ENCODE measurements at regions not wholly inside any gene's neighbourhood (a gene's known extent, or its start where the extent isn't known, plus 50 kb on each side); places are given as distances from the start of the nearest gene placed in this dataset.

DNA sequence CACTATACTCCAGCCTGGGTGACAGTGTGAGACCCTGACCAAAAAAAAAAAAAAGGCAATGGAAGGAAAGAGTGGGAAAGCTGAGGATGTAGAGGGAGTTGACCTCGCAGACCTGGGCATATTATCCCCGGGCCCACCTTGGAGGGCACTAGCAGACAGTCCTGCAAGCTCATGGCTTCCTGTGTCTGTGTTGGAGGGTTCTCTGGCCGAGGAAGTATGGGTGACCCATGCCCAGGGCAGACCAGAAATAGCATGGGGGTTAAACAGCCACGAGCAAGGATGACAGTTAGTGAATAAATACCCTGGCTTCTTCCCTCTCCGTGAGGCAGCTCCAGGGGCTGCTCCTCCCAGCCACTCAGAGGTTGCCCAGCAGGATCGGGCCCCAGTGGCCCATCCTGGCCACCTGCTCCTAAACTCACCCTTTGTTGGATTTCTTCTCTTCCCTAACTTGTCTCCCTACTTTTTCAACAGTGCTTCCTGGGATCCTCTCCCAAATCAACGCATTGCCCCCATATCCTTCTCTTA is 485.8 kb downstream of the ZNF536 start:
- TF ChIP-seq, protein P1, sequence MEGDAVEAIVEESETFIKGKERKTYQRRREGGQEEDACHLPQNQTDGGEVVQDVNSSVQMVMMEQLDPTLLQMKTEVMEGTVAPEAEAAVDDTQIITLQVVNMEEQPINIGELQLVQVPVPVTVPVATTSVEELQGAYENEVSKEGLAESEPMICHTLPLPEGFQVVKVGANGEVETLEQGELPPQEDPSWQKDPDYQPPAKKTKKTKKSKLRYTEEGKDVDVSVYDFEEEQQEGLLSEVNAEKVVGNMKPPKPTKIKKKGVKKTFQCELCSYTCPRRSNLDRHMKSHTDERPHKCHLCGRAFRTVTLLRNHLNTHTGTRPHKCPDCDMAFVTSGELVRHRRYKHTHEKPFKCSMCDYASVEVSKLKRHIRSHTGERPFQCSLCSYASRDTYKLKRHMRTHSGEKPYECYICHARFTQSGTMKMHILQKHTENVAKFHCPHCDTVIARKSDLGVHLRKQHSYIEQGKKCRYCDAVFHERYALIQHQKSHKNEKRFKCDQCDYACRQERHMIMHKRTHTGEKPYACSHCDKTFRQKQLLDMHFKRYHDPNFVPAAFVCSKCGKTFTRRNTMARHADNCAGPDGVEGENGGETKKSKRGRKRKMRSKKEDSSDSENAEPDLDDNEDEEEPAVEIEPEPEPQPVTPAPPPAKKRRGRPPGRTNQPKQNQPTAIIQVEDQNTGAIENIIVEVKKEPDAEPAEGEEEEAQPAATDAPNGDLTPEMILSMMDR (IDR thresholded peaks at IDR 0.05; ENCODE audit: insufficient read depth, low read length, poor library complexity, severe bottlenecking), result no peak
- Histone ChIP-seq H3K4me3 (ENCODE audit: low read depth, low read length) (no peak overlapping the region), H3K27me3 (ENCODE audit: control insufficient read depth, insufficient read depth, low read length) (no peaks in the 10 kb centered on the region)

DNA sequence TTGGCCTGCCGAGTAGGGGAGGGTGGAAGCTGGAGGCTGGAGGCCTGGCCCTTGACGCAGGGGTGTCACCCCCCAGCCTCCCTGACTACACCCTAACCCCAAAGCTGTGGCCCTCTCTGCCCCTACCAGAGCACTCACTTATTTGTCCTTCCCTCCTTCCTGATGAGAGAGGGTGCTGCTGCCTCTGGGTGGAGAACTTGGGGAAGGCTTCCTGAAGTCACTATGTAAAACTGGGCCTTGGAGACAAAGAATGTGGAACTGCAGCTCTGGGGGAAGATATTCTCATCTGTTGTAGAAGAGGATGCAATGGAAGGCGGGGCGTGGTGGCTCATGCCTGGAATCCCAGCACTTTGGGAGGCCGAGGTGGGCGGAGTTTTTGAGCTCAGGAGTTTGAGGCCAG is 485.2 kb downstream of the ZNF536 start:
- TF ChIP-seq, protein P1 (IDR thresholded peaks at IDR 0.05; ENCODE audit: insufficient read depth, low read length, poor library complexity, severe bottlenecking), result no peak
- no peak for DNase-seq (ENCODE audit: low read depth)
- Histone ChIP-seq H3K4me3 (ENCODE audit: low read depth, low read length) (no peak overlapping the region), H3K36me3 (ENCODE audit: control insufficient read depth, insufficient read depth, low read length) (no peaks in the 10 kb centered on the region), H3K27me3 (ENCODE audit: control insufficient read depth, insufficient read depth, low read length) (no peaks in the 10 kb centered on the region)

More for the DNA sequence above, 485.8 kb downstream of the ZNF536 start:
- no peaks in the 10 kb centered on the region for H3K36me3 ChIP-seq (ENCODE audit: control insufficient read depth, insufficient read depth, low read length)
- no peak for DNase-seq (ENCODE audit: low read depth)

DNA sequence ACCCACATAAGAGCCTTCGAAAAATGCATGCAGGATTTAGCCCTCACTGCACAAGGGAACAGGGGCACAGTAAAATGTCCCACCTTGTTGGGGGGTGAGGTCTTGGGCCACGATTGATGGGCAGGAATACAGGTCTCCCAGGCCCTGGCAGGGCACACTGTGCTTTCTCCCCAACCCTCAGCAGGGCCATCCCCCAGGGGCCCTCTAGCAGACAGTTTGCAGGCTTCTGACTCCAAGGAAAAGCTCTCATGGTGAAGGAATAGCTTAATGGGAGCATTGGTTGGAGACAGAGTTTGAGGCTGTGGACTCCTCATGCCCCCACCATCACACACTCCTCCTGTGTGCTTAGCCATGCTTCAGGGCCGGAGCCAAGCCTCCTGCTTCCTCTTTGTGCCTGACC is 484.6 kb downstream of the ZNF536 start:
- no peaks in the 10 kb centered on the region for H3K36me3 ChIP-seq (ENCODE audit: control insufficient read depth, insufficient read depth, low read length)
- TF ChIP-seq, protein P1 (IDR thresholded peaks at IDR 0.05; ENCODE audit: insufficient read depth, low read length, poor library complexity, severe bottlenecking), result no peak
- DNase-seq (ENCODE audit: low read depth), result no peak
- no peaks in the 10 kb centered on the region for H3K27me3 ChIP-seq (ENCODE audit: control insufficient read depth, insufficient read depth, low read length)
- no peak overlapping the region for H3K4me3 ChIP-seq (ENCODE audit: low read depth, low read length)

DNA sequence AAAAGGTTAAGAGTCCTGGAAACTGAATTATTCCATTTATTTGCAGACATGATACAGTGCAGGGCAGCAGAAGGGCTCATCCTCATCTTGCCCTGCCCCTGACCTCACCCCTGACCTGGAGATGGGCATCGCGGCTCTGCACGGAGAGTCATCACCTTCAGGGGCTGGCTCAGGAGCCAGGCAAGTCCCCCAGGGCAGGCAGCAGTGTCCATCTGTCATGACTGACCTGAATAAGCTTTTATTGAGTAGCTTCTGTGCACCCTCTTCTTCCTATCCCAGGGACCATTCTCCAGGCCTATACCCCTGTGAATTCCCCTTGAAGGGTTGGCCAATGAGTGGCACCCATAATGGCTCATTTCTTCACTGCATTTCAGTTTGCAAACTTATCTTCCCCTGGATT is 484.2 kb downstream of the ZNF536 start:
- TF ChIP-seq, protein P1 (IDR thresholded peaks at IDR 0.05; ENCODE audit: insufficient read depth, low read length, poor library complexity, severe bottlenecking), result no peak
- DNase-seq (ENCODE audit: low read depth), result no peak
- Histone ChIP-seq H3K27me3 (ENCODE audit: control insufficient read depth, insufficient read depth, low read length) (no peaks in the 10 kb centered on the region), H3K36me3 (ENCODE audit: control insufficient read depth, insufficient read depth, low read length) (no peaks in the 10 kb centered on the region), H3K4me3 (ENCODE audit: low read depth, low read length) (no peak overlapping the region)

DNA sequence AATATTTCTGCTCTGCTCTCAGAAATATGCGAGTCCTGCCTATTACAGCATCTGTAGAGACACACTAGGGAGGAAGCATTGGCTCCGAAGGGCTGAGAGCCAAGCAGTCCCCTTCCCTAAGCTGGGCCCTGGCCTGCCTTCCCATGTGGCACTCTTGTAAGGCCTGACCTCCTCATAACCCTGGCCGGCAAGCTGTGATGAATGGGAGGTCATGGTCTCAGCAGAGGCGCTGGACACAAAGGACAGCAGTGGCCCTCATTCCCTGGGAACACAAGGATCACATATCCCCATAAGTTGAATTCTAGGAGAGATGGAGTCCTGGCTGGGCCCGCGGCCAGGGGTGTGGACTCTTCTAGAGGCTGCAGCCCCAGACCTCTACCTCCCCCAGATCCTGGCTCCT is 483.3 kb downstream of the ZNF536 start:
- TF ChIP-seq, protein P1 (IDR thresholded peaks at IDR 0.05; ENCODE audit: insufficient read depth, low read length, poor library complexity, severe bottlenecking), result no peak
- Histone ChIP-seq H3K36me3 (ENCODE audit: control insufficient read depth, insufficient read depth, low read length) (no peaks in the 10 kb centered on the region), H3K4me3 (ENCODE audit: low read depth, low read length) (no peak overlapping the region), H3K27me3 (ENCODE audit: control insufficient read depth, insufficient read depth, low read length) (no peaks in the 10 kb centered on the region)
- DNase-seq (ENCODE audit: low read depth), result no peak

DNA sequence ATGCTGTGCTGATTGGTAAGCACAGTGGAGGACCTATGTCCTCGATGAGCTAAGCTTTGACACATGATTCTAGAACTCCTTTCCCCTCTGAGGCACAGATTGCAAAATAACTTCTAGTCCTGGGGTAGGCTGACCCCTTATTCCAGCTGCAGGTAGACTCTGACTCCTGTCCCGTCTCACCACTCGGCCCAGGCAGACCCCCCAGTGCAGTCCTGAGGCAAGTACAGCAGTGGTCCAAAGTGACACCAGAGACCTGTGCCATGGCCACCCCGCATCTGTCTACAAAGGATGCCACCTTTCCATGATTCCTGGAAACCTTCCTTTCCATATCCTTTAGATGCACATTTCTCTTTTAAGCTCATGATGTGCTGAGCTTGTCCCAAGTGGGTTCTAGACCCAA is 482.5 kb downstream of the ZNF536 start:
- TF ChIP-seq, protein P1 (IDR thresholded peaks at IDR 0.05; ENCODE audit: insufficient read depth, low read length, poor library complexity, severe bottlenecking), result no peak
- Histone ChIP-seq H3K36me3 (ENCODE audit: control insufficient read depth, insufficient read depth, low read length) (no peaks in the 10 kb centered on the region), H3K27me3 (ENCODE audit: control insufficient read depth, insufficient read depth, low read length) (no peaks in the 10 kb centered on the region), H3K4me3 (ENCODE audit: low read depth, low read length) (no peak overlapping the region)
- DNase-seq (ENCODE audit: low read depth), result no peak

Data from kidney epithelial cell (primary cell).